ENCODE measurements at regions not wholly inside any gene's neighbourhood (a gene's known extent, or its start where the extent isn't known, plus 50 kb on each side); places are given as distances from the start of the nearest gene placed in this dataset.
A peak's percentile ranks its signal among the peaks of the same experiment; 100 is the strongest.
"Not testable (repeated sequence)": the region's sequence is repeated elsewhere in the genome, so short reads cannot be mapped to it uniquely, and the experiment has no call there.

DNA sequence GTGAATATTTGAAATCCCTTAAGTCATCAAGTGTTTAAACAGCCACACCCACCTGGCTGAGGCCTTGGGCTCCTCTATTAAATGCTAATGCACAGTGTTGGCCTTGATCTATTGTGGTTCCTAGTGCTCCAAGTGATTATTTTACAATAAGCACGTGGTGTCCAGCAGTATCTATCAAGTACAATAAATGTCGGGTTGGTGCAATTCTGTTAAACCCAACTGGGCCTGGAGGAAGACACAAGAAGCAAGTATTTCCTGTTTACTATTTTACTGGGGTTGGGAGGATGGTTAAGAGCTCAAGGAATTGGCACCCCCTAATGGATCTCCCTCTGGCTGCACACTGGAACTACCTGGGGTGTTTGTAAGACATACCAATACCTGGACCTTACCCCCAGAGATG, 72.1 kb upstream of the HNF1B start:
- ATAC-seq = no peak
- TF ChIP-seq ZFP30 (CRISPR knock-in tag; IDR thresholded peaks at IDR 0.05) (no peak), ZC3H10 (CRISPR knock-in tag; IDR thresholded peaks at IDR 0.05) (no peak), GLIS3 (CRISPR knock-in tag; IDR thresholded peaks at IDR 0.05) (no peak), PPARA (CRISPR knock-in tag; IDR thresholded peaks at IDR 0.05; ENCODE audit: borderline replicate concordance) (no peak), ZNF8 (CRISPR knock-in tag; IDR thresholded peaks at IDR 0.05) (no peak)
- TF ChIP-seq, protein P1, sequence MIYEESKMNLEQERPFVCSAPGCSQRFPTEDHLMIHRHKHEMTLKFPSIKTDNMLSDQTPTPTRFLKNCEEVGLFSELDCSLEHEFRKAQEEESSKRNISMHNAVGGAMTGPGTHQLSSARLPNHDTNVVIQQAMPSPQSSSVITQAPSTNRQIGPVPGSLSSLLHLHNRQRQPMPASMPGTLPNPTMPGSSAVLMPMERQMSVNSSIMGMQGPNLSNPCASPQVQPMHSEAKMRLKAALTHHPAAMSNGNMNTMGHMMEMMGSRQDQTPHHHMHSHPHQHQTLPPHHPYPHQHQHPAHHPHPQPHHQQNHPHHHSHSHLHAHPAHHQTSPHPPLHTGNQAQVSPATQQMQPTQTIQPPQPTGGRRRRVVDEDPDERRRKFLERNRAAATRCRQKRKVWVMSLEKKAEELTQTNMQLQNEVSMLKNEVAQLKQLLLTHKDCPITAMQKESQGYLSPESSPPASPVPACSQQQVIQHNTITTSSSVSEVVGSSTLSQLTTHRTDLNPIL (CRISPR knock-in tag; IDR thresholded peaks at IDR 0.05; ENCODE audit: low read depth) = no peak

DNA sequence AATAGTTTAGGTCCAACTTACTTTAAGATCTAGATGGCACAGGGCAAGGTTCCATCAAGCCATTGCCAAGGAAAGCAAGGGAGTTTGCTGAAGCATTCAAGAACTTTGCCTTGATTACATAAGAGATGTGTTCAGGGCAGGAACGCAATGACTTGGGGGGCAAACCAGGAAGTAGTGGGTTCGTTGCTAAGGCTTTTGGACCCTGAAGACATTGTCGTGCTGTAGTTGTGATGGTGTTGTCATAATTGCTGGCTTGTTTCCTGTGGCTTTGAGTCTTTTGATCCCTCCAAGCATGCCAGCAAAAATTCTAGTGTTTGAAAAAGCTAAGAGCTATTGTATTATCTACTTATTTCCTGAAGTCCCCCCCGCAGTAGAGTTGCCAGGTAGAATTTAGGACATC, 70.7 kb upstream of the HNF1B start:
- no peak for ATAC-seq
- TF ChIP-seq ZNF8 (CRISPR knock-in tag; IDR thresholded peaks at IDR 0.05) = no peak
- TF ChIP-seq CSDC2 (CRISPR knock-in tag; IDR thresholded peaks at IDR 0.05) = no peak

DNA sequence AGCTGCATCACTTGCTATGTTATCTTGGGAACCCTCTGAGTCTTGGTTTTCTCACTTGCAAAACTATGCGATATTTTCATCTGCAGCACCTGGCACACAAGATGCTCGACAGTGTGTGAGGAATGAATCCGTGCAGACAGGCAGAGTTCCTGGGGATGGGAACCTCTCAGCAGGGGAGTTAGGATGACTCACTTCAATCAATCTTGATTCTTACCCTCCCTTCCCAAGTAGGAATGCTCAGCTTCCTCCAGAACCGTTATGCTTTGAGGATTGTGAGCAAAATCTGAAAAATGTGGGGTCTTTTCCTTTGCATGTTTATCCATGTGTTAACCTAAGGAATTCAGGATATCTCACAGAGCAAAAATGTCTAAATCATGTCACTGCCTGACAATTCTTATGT, 68.9 kb upstream of the HNF1B start:
- ATAC-seq = peak; percentile 89
- no peak for TF ChIP-seq TCF4 (CRISPR knock-in tag; IDR thresholded peaks at IDR 0.05; ENCODE audit: borderline replicate concordance)
- TF ChIP-seq SNAI2 (CRISPR knock-in tag; IDR thresholded peaks at IDR 0.05) = no peak
- TF ChIP-seq ESRRG (CRISPR knock-in tag; IDR thresholded peaks at IDR 0.05) = no peak
- no peak for TF ChIP-seq ZNF70 (CRISPR knock-in tag; IDR thresholded peaks at IDR 0.05)
- TF ChIP-seq, protein P2, sequence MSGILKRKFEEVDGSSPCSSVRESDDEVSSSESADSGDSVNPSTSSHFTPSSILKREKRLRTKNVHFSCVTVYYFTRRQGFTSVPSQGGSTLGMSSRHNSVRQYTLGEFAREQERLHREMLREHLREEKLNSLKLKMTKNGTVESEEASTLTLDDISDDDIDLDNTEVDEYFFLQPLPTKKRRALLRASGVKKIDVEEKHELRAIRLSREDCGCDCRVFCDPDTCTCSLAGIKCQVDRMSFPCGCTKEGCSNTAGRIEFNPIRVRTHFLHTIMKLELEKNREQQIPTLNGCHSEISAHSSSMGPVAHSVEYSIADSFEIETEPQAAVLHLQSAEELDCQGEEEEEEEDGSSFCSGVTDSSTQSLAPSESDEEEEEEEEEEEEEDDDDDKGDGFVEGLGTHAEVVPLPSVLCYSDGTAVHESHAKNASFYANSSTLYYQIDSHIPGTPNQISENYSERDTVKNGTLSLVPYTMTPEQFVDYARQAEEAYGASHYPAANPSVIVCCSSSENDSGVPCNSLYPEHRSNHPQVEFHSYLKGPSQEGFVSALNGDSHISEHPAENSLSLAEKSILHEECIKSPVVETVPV (CRISPR knock-in tag; IDR thresholded peaks at IDR 0.05) = no peak
- TF ChIP-seq, protein P3, sequence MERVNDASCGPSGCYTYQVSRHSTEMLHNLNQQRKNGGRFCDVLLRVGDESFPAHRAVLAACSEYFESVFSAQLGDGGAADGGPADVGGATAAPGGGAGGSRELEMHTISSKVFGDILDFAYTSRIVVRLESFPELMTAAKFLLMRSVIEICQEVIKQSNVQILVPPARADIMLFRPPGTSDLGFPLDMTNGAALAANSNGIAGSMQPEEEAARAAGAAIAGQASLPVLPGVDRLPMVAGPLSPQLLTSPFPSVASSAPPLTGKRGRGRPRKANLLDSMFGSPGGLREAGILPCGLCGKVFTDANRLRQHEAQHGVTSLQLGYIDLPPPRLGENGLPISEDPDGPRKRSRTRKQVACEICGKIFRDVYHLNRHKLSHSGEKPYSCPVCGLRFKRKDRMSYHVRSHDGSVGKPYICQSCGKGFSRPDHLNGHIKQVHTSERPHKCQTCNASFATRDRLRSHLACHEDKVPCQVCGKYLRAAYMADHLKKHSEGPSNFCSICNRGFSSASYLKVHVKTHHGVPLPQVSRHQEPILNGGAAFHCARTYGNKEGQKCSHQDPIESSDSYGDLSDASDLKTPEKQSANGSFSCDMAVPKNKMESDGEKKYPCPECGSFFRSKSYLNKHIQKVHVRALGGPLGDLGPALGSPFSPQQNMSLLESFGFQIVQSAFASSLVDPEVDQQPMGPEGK (CRISPR knock-in tag; IDR thresholded peaks at IDR 0.05; ENCODE audit: borderline replicate concordance) = no peak
- TF ChIP-seq TOX (CRISPR knock-in tag; IDR thresholded peaks at IDR 0.05; ENCODE audit: borderline replicate concordance) = no peak

DNA sequence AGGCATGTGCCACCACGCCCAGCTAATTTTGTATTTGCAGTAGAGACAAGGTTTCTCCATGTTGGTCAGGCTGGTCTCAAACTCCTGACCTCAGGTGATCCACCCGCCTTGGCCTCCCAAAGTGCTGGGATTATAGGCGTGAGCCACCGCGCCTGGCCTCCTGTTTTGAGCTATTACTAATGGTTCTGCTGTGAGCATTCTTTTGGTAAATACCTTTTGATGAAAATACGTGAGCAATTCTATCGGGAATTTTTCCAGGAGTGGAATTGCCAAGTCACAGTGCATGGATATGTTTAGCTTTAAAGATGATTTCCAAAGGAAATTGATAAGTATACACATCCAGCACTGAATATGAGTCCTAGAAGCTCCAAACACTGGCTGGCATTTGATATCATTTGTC, 64.0 kb upstream of the HNF1B start:
- not testable (repeated sequence) for ATAC-seq

DNA sequence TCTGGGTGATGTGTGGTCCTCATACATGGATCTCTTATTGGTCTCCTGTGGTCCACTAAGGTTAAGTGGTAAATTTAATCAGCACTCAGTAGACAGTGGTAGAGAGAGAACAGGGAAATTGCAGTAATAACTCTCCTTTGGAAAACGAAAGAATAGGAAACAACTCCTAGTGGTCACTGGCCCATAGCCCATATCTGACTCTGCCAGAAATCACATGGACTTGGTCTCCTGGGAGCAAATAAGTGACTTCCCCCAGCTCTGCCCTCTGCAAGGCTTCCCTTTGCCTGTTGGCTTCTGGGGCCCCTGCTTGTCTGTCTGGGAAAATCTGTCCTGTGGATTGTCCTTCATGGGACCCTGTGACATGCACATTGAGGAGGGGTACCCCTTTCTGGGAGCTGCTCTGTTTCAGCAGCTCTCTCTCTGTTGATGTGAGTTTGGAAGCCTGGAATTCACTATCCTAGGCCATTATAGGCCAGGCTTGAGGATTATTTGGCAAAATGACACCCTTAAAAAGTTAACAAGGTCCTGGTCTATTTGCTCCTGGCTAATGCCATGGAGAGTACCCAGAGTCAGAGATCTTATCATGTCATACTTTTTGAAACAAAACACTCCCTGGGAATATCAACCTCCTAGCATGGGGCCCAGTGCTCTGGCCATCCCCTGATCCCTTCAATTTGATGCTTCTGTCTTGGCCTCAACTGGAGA, 58.0 kb upstream of the HNF1B start:
- TF ChIP-seq OSR1 (CRISPR knock-in tag; IDR thresholded peaks at IDR 0.05) (no peak), RARB (CRISPR knock-in tag; IDR thresholded peaks at IDR 0.05) (no peak), ZNF565 (CRISPR knock-in tag; conservative IDR thresholded peaks at IDR 0.05; ENCODE audit: low read depth) (no peak), ZFP3 (CRISPR knock-in tag; IDR thresholded peaks at IDR 0.05) (no peak), ZC3H10 (CRISPR knock-in tag; IDR thresholded peaks at IDR 0.05) (no peak), ZNF8 (CRISPR knock-in tag; IDR thresholded peaks at IDR 0.05) (no peak), CSDC2 (CRISPR knock-in tag; IDR thresholded peaks at IDR 0.05) (no peak), GLIS3 (CRISPR knock-in tag; IDR thresholded peaks at IDR 0.05) (no peak), TOX (CRISPR knock-in tag; IDR thresholded peaks at IDR 0.05; ENCODE audit: borderline replicate concordance) (no peak), BACH2 (CRISPR knock-in tag; IDR thresholded peaks at IDR 0.05; ENCODE audit: borderline replicate concordance) (no peak), TCF4 (CRISPR knock-in tag; IDR thresholded peaks at IDR 0.05; ENCODE audit: borderline replicate concordance) (no peak), ZNF70 (CRISPR knock-in tag; IDR thresholded peaks at IDR 0.05) (no peak), ESRRG (CRISPR knock-in tag; IDR thresholded peaks at IDR 0.05) (no peak), PPARA (CRISPR knock-in tag; IDR thresholded peaks at IDR 0.05; ENCODE audit: borderline replicate concordance) (no peak), SNAI2 (CRISPR knock-in tag; IDR thresholded peaks at IDR 0.05) (no peak), ARNTL (CRISPR knock-in tag; IDR thresholded peaks at IDR 0.05; ENCODE audit: borderline replicate concordance, low read depth) (no peak)
- TF ChIP-seq, protein P1 (CRISPR knock-in tag; IDR thresholded peaks at IDR 0.05; ENCODE audit: low read depth) = no peak
- TF ChIP-seq, protein P4, sequence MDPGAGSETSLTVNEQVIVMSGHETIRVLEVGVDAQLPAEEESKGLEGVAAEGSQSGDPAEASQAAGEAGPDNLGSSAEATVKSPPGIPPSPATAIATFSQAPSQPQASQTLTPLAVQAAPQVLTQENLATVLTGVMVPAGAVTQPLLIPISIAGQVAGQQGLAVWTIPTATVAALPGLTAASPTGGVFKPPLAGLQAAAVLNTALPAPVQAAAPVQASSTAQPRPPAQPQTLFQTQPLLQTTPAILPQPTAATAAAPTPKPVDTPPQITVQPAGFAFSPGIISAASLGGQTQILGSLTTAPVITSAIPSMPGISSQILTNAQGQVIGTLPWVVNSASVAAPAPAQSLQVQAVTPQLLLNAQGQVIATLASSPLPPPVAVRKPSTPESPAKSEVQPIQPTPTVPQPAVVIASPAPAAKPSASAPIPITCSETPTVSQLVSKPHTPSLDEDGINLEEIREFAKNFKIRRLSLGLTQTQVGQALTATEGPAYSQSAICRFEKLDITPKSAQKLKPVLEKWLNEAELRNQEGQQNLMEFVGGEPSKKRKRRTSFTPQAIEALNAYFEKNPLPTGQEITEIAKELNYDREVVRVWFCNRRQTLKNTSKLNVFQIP (CRISPR knock-in tag; IDR thresholded peaks at IDR 0.05; ENCODE audit: borderline replicate concordance, low read depth) = no peak
- TF ChIP-seq, protein P2 (CRISPR knock-in tag; IDR thresholded peaks at IDR 0.05) = no peak
- TF ChIP-seq, protein P3 (CRISPR knock-in tag; IDR thresholded peaks at IDR 0.05; ENCODE audit: borderline replicate concordance) = no peak
- no peak for ATAC-seq
